ENCODE measurements at regions not wholly inside any gene's neighbourhood (a gene's known extent, or its start where the extent isn't known, plus 50 kb on each side); places are given as distances from the start of the nearest gene placed in this dataset.
"Not testable (repeated sequence)": the region's sequence is repeated elsewhere in the genome, so short reads cannot be mapped to it uniquely, and the experiment has no call there.

DNA sequence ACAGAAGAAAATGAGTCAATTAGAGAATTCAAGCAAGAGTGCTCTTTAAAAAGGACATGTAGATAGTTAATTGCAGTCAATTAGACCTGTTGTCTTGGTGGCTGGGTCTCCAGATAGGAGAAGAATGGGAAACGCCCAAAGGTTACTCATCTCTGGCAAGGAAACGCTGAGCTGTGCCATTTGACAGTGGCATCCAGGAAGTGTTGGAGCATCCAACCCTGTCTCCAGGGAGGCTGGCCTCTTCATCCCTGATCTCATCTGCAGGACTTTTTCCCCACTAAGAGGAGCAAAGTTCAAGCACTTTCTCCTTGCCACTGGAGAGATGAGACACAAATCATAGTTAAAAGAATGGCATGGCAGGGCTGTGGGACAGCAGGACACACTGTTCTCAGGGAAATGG lies 111.7 kb upstream of the MSX2 start:
- DNase-seq (ENCODE audit: low read depth in 2 of 3, low spot score in 2 of 3): no peak

DNA sequence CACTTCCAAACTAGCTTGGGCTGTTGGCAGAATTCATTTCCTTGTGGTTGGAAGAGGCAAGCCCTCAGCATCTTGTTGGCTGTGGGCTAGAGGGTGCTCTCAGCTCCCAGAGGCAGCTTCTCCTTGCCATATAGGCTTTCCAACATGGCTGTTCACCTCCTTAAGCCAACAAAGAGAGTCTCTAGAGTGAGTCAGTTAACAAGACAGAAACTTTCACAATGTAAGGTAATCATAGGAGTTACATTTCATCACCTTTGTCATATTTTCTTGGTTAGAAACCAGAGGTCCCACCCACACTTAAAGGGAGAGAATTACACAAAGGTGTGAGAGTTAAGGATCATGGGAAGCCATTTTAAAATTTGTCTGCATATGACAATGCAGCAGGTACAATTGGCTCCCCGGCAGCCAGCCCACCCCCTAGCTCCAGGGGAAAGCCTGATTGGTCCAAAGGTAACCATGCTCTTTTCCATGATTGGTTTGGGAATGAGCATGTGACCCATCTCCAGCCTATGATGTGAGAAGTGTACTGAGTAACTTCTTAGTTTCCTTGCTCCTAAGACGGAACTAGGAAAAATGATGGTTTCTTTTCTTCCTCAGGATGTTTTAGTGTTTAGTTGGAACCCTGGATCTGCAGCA lies 109.8 kb upstream of the MSX2 start:
- no peak for DNase-seq (ENCODE audit: low read depth in 2 of 3, low spot score in 2 of 3)

DNA sequence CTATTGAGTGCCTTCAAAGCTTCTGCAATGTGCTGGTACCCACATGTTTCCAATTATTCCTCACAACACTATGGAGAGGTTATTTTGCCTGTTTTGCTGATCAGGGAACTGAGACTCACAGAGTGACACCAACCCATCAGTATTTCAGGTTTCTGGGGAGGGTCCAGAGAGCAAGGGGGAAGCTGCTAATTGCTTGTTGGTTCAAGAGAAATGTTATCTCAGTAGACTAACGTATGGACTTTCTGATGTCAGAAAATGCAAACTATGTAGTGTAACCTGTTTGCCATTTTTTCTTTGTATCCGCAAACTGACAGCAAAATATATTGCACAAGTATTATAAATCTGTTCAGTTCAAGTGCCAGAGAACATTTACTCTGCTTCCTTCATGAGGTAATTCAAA lies 108.3 kb upstream of the MSX2 start:
- DNase-seq (ENCODE audit: low read depth in 2 of 3, low spot score in 2 of 3): no peak

- DNase-seq (ENCODE audit: low read depth in 2 of 3, low spot score in 2 of 3): no peak
These were observed 107.1 kb upstream of the MSX2 start for GRCh38 chr5:174617285-174617684.

- no peak for DNase-seq (ENCODE audit: low read depth in 2 of 3, low spot score in 2 of 3)
These were observed 106.5 kb upstream of the MSX2 start for GRCh38 chr5:174617910-174618309.

- DNase-seq (ENCODE audit: low read depth in 2 of 3, low spot score in 2 of 3): no peak
These were observed 105.8 kb upstream of the MSX2 start for GRCh38 chr5:174618589-174618988.

DNA sequence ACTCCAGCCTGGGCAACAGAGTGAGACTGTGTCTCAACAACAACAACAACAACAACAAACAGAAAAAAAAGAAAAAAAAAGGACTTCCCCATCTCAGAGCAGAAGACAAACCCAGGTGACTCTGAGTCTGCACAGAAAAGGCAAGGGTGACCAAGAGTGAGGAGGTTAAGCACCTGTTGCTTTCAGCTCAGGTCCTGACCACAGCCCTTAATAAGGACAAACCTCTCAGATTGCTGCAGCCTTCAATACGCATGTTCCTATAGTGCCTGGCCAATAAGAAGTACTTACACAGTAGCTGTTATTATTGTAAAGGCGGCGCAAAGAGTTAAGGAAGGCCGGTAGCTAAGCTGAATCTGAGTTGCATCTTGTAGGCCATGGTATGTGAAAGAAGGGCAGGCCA lies 102.3 kb upstream of the MSX2 start:
- DNase-seq (ENCODE audit: low read depth in 2 of 3, low spot score in 2 of 3): no peak

GRCh38 chr5:174623018-174623417 lies 101.4 kb upstream of the MSX2 start:
- DNase-seq (ENCODE audit: low read depth in 2 of 3, low spot score in 2 of 3): no peak

DNA sequence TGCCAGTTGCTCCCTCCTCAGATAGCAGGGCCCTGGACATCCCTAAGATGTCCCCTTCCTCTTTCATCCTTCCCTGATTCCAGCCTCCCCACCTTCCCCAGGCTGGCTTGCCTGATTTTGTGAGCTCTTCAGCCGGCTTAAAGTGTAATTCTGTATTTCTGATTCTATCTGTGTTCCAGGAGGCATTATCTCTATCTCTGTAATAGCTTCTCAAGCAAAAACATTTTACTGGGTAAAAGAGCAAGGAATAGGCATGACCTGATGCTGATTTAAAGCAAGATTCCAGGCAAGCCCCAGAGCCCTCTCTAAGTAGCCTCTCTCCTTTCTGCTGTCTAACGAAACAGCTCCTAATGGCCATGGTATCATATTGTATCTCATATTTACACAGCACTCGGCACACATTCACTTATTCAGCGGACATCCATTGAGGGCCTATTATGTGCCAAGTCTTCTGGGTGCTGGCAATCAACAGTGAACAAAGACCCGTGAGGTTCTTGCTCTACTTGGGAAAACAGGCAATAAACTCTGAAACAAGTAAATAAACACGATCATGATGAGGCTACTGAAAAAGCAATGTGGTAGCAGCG lies 100.9 kb upstream of the MSX2 start:
- no peak for DNase-seq (ENCODE audit: low read depth in 2 of 3, low spot score in 2 of 3)

DNA sequence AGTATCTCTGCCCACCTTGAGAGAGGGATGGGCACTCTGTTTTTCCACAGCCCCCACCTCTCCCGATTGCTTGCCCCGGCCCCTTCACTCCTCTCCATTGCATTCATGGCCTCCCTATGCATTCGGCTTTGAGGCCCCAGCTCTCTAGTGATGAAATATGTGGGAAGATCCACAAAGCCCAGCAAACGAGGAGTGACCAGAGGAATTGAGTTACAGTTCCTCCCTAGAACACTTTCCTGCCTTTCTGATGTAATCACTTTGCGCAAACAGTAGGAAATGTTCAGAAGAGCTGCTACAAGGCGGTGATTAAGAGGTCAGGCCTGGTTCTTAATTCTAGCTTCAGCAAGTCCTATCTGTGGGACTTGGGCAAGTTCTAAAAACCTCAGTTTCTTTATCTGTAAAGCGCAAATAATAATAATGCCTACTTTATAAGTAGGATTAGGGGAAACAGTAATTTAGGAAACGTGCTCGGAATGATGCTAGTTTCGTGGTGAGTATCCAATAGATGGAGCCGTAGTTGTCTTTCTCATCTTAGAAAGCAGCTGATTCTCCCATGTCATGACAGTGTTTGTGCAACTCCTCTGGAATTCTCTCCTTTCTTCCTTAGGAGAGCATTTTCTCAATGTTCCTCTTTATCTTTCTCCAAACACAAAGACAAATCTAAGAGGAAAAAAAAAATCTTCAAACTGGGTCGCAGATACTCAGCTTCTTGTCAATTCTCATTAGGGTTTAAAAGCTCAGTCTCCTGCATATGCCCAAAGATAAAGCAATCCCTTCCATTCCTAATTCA lies 99.5 kb upstream of the MSX2 start:
- DNase-seq (ENCODE audit: low read depth in 2 of 3, low spot score in 2 of 3): no peak

GRCh38 chr5:174625591-174626350 lies 98.6 kb upstream of the MSX2 start:
- DNase-seq (ENCODE audit: low read depth in 2 of 3, low spot score in 2 of 3): no peak

GRCh38 chr5:174626369-174626920 lies 97.9 kb upstream of the MSX2 start:
- DNase-seq (ENCODE audit: low read depth in 2 of 3, low spot score in 2 of 3): no peak

DNA sequence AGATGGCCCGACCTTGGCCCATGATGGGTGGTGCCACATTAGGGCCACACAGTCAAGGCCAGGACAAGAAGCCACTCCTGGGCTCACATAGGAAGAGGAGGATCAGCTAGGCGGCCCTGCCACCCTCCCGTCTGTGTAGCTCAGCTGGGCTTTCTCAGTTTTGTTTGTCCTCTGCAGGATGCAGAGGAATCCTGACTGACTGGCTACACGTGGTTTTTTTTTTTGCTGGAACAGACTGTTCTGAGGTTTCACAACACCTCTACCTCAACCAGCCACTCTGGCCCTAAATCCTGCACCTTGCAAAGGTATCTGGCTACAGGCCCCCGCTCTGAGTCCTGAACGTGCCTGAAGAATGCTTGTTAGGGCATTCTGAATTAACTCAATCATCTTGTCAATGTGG lies 88.3 kb upstream of the MSX2 start:
- DNase-seq (ENCODE audit: low read depth in 2 of 3, low spot score in 2 of 3): no peak

- no peak for DNase-seq (ENCODE audit: low read depth in 2 of 3, low spot score in 2 of 3)
These were observed 81.5 kb upstream of the MSX2 start for GRCh38 chr5:174642816-174643405.

DNA sequence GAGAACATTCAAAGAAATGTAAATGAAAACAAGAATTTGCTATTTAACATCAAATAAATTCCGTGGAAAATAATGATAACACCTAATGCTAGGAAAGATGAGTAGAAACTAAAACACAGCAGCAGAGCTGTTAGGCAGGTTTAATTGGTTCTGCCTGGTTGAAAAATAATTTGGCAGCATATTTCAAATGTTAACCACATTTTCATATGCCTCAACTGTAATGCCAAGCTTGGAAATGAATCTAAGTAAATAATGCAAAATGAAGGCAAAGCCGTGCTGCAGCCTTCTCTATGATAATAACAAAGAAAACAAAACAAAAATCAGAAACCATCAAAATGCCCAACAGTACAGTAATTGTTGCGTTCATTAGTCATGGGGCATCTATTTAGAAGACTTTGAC lies 79.9 kb upstream of the MSX2 start:
- no peak for DNase-seq (ENCODE audit: low read depth in 2 of 3, low spot score in 2 of 3)

DNA sequence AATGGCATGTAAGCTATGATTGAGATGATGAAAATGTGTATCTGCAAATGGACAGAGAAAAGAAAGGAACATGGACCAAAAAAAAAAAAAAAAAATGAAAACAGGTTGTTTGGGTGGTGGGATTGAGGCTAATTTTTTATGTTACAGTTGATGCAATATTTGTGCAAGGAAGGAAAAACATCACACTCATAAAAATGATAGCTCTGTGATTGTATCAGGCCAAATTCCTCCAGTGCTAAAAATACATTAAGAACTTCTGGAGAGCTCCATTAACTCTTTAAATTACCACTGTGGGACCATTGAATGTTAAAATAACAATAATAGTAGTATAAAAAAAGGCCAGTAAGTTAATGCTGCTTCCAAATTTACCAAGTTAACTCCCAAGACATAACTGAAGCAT lies 79.5 kb upstream of the MSX2 start:
- DNase-seq (ENCODE audit: low read depth in 2 of 3, low spot score in 2 of 3): no peak

DNA sequence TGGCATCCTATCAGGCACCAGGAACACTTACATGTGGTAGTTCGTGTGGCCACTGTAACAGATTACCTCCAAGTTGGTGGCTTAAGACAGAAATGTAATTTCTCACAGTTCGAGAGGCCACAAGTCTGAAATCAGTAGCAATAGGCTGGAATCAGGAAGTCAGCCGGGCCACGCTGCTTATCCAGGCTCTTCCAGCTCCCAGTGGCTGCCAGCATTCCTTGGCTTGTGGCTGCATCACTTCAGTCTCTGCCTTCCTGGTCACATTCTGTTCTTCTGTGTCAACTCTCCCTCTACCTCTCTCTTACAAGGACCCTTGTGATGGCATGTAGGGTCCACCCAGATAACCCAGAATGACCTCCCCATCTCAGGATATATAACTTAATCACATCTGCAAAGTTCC lies 78.7 kb upstream of the MSX2 start:
- no peak for DNase-seq (ENCODE audit: low read depth in 2 of 3, low spot score in 2 of 3)

GRCh38 chr5:174648618-174649017 lies 75.8 kb upstream of the MSX2 start:
- not testable (repeated sequence) for DNase-seq (ENCODE audit: low read depth in 2 of 3, low spot score in 2 of 3)

DNA sequence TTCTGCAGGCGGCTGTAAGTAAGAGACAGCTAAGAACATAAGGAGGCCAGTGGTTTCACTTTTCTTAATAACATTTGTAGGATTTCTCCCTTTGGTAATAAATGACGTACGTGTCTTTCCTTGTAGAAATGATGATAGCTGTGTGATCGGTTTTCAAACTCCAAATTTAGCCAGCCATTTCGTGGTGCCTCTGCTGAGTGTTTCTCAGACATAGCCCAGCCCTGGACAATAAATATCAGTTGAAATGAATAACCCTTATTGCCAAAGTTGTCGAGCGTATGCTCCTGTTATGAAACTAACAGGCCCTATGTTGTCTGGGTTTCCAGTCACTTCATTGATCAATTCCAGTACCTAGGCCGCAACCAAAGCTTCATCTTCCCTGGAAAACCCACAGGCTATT lies 75.0 kb upstream of the MSX2 start:
- no peak for DNase-seq (ENCODE audit: low read depth in 2 of 3, low spot score in 2 of 3)

DNA sequence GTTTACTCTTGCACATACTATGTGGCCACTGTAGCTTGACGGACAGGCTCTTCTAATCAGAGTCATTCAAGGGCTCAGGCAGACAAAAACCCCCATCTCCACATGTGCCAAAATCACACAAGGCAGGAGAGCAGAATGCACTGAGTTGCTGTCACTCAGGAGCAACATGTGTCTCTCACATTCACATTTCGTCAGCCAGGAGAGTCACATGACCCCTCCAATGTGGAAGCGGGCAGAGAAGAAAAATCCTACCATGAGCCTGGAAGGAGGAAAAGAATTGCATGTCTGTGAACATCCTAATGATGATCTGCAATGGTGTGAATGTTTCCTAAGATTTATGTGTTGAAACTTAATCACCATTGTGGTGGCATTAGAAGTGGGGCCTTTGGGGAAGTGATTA lies 69.9 kb upstream of the MSX2 start:
- DNase-seq (ENCODE audit: low read depth in 2 of 3, low spot score in 2 of 3): no peak

- no peak for DNase-seq (ENCODE audit: low read depth in 2 of 3, low spot score in 2 of 3)
These were observed 69.0 kb upstream of the MSX2 start for GRCh38 chr5:174655351-174655750.

Measured in activated CD8-positive, alpha-beta memory T cell treated with anti-CD3 and anti-CD28 coated beads for 48 hours (primary cell).